ENCODE measurements at regions not wholly inside any gene's neighbourhood (a gene's known extent, or its start where the extent isn't known, plus 50 kb on each side); places are given as distances from the start of the nearest gene placed in this dataset.
A peak's percentile ranks its signal among the peaks of the same experiment; 100 is the strongest.

- TF ChIP-seq TSHZ2 (CRISPR knock-in tag; IDR thresholded peaks at IDR 0.05): no peak
- no peak for TF ChIP-seq GLIS3 (CRISPR knock-in tag; IDR thresholded peaks at IDR 0.05)
- ATAC-seq: no peak
Measured at GRCh38 chr13:61113140-61113658, 302.4 kb downstream of the PCDH20 start.

GRCh38 chr13:61111529-61111928 lies 304.1 kb downstream of the PCDH20 start:
- no peak for TF ChIP-seq ARNTL (CRISPR knock-in tag; IDR thresholded peaks at IDR 0.05; ENCODE audit: borderline replicate concordance, low read depth)
- TF ChIP-seq SNAI2 (CRISPR knock-in tag; IDR thresholded peaks at IDR 0.05): no peak
- no peak for TF ChIP-seq RARB (CRISPR knock-in tag; IDR thresholded peaks at IDR 0.05)
- TF ChIP-seq PPARA (CRISPR knock-in tag; IDR thresholded peaks at IDR 0.05; ENCODE audit: borderline replicate concordance): no peak
- TF ChIP-seq ZNF8 (CRISPR knock-in tag; IDR thresholded peaks at IDR 0.05): no peak
- no peak for TF ChIP-seq ZFP3 (CRISPR knock-in tag; IDR thresholded peaks at IDR 0.05)
- no peak for TF ChIP-seq BACH2 (CRISPR knock-in tag; IDR thresholded peaks at IDR 0.05; ENCODE audit: borderline replicate concordance)
- no peak for TF ChIP-seq ESRRG (CRISPR knock-in tag; IDR thresholded peaks at IDR 0.05)
- no peak for TF ChIP-seq ZC3H10 (CRISPR knock-in tag; IDR thresholded peaks at IDR 0.05)
- no peak for TF ChIP-seq TOX (CRISPR knock-in tag; IDR thresholded peaks at IDR 0.05; ENCODE audit: borderline replicate concordance)
- no peak for TF ChIP-seq TCF4 (CRISPR knock-in tag; IDR thresholded peaks at IDR 0.05; ENCODE audit: borderline replicate concordance)
- no peak for TF ChIP-seq ZFP30 (CRISPR knock-in tag; IDR thresholded peaks at IDR 0.05)
- TF ChIP-seq OSR1 (CRISPR knock-in tag; IDR thresholded peaks at IDR 0.05): no peak
- TF ChIP-seq ISL1 (CRISPR knock-in tag; IDR thresholded peaks at IDR 0.05): no peak

GRCh38 chr13:61110732-61111131 lies 304.9 kb downstream of the PCDH20 start:
- no peak for TF ChIP-seq PATZ1 (CRISPR knock-in tag; IDR thresholded peaks at IDR 0.05; ENCODE audit: borderline replicate concordance)
- TF ChIP-seq TCF4 (CRISPR knock-in tag; IDR thresholded peaks at IDR 0.05; ENCODE audit: borderline replicate concordance): peak; percentile 41; the same call in 1 of the 2 replicates
- 0 out of 2 replicates have a peak, but pooled peaks have one; percentile 13 for TF ChIP-seq ZNF70 (CRISPR knock-in tag; IDR thresholded peaks at IDR 0.05)
- TF ChIP-seq TSHZ2 (CRISPR knock-in tag; IDR thresholded peaks at IDR 0.05): peak; percentile 56; the same call in 1 of the 2 replicates
- TF ChIP-seq ISL1 (CRISPR knock-in tag; IDR thresholded peaks at IDR 0.05): peak; percentile 49; the same call in 1 of the 2 replicates
- TF ChIP-seq CREB5 (CRISPR knock-in tag; IDR thresholded peaks at IDR 0.05; ENCODE audit: low read depth): no peak
- peak; percentile 25 for TF ChIP-seq ZNF8 (CRISPR knock-in tag; IDR thresholded peaks at IDR 0.05)
- no peak for ATAC-seq

More at GRCh38 chr13:61111529-61111928, 304.1 kb downstream of the PCDH20 start:
- ATAC-seq: no peak

- ATAC-seq: no peak
- TF ChIP-seq ZC3H10 (CRISPR knock-in tag; IDR thresholded peaks at IDR 0.05): no peak
- TF ChIP-seq TCF4 (CRISPR knock-in tag; IDR thresholded peaks at IDR 0.05; ENCODE audit: borderline replicate concordance): no peak
- TF ChIP-seq TOX (CRISPR knock-in tag; IDR thresholded peaks at IDR 0.05; ENCODE audit: borderline replicate concordance): no peak
- no peak for TF ChIP-seq CREB5 (CRISPR knock-in tag; IDR thresholded peaks at IDR 0.05; ENCODE audit: low read depth)
- TF ChIP-seq ZFP30 (CRISPR knock-in tag; IDR thresholded peaks at IDR 0.05): no peak
Measured at GRCh38 chr13:61109741-61110140, 305.9 kb downstream of the PCDH20 start.

All from SK-N-SH treated with all-trans-retinoic acid at 6 μM for 48 hours (cell line).